OCI-LY7 (cell line): ENCODE measurements at regions not wholly inside any gene's neighbourhood (a gene's known extent, or its start where the extent isn't known, plus 50 kb on each side); places are given as distances from the start of the nearest gene placed in this dataset.
A peak's percentile ranks its signal among the peaks of the same experiment; 100 is the strongest.

ENCODE experiments used
- BruUV-seq: library from RNA; stranded (reverse); fragments of 400-500 nt; replicated peaks from 2 replicates; lab custom pipeline; 2021; lab: Mats Ljungman, UMichigan
- CTCF ChIA-PET: fragments of 300-600 bp; sonication (Branson Sonifier 250); formaldehyde crosslinking; loops from one replicate; lab custom pipeline; 2022; ENCODE audit warnings: antibody characterized with exemption; ENCODE audit not compliant: unreplicated experiment; lab: Charles Lee
- POLR2A ChIA-PET: fragments of 300-600 bp; sonication (Branson Sonifier 250); formaldehyde crosslinking; loops from one replicate; lab custom pipeline; 2022; ENCODE audit warnings: antibody characterized with exemption; lab: Charles Lee
- DNase-seq: peaks from one replicate; pipeline ENCODE4 v3.0.0-alpha.2; 2015; ENCODE audit warnings: low spot score
- H2AFZ ChIP-seq: fragments of 200-600 bp; sonication (generic), shearing (Covaris generic); 2 replicates; pipeline ENCODE4 v1.6.1; 2014; ENCODE audit warnings: mild to moderate bottlenecking, antibody characterized with exemption, low read length, moderate library complexity
- H3K27ac ChIP-seq: fragments of 200-600 bp; sonication (generic); 2 replicates; pipeline ENCODE4 v1.5.1; 2014; ENCODE audit warnings: mixed run types, low read depth, mild to moderate bottlenecking, moderate library complexity, low read length, inconsistent platforms; ENCODE audit not compliant: poor library complexity, severe bottlenecking
- H3K36me3 ChIP-seq: fragments of 200-600 bp; sonication (generic); 2 replicates; pipeline ENCODE4 v1.6.1; 2014; ENCODE audit warnings: mild to moderate bottlenecking, antibody characterized with exemption, low read length, moderate library complexity, mixed read lengths; ENCODE audit not compliant: insufficient read depth
- H3K4me1 ChIP-seq: fragments of 200-600 bp; sonication (generic); 2 replicates; pipeline ENCODE4 v1.5.1; 2014; ENCODE audit warnings: mild to moderate bottlenecking, low read length; ENCODE audit not compliant: insufficient read depth, poor library complexity, severe bottlenecking
- H3K4me2 ChIP-seq: fragments of 200-600 bp; sonication (generic); 2 replicates; pipeline ENCODE4 v1.6.1; 2014; ENCODE audit warnings: mild to moderate bottlenecking, low read length
- H3K4me3 ChIP-seq: fragments of 200-600 bp; sonication (generic); 2 replicates; pipeline ENCODE4 v1.5.1; 2014; ENCODE audit warnings: mild to moderate bottlenecking, low read depth, low read length; ENCODE audit not compliant: poor library complexity, severe bottlenecking
- H3K79me2 ChIP-seq: fragments of 200-600 bp; sonication (generic); 2 replicates; pipeline ENCODE4 v1.6.1; 2016; ENCODE audit warnings: low read depth, mild to moderate bottlenecking, low read length, moderate library complexity, mixed read lengths; ENCODE audit not compliant: insufficient read depth
- H3K9me2 ChIP-seq: fragments of 200-600 bp; sonication (generic); 2 replicates; pipeline ENCODE4 v1.6.1; 2016; ENCODE audit warnings: mild to moderate bottlenecking, low read length, mixed read lengths; ENCODE audit not compliant: insufficient read depth
- H3K9me3 ChIP-seq: fragments of 200-600 bp; sonication (generic); 2 replicates; pipeline ENCODE4 v1.6.1; 2014; ENCODE audit warnings: mild to moderate bottlenecking, mixed run types, low read length, mixed read lengths
- H4K20me1 ChIP-seq: fragments of 200-600 bp; sonication (generic); 2 replicates; pipeline ENCODE4 v1.6.1; 2014; ENCODE audit warnings: mild to moderate bottlenecking, antibody characterized with exemption, low read length, moderate library complexity, mixed read lengths; ENCODE audit not compliant: insufficient read depth
- EZH2phosphoT487 ChIP-seq: fragments of 200-600 bp; sonication (generic); IDR thresholded peaks from 2 replicates; pipeline ENCODE4 v1.6.1; 2018; ENCODE audit warnings: low read depth, borderline replicate concordance, mild to moderate bottlenecking, mixed run types, antibody characterized with exemption, low read length, moderate library complexity, mixed read lengths
- intact Hi-C: fragments of 100-400 bp; cut with micrococcal nuclease; formaldehyde crosslinking; loops from one replicate; pipeline ENCODE4 v1.10.0; 2022; ENCODE audit not compliant: unreplicated experiment
- TF ChIP-seq, protein P1 (sequence below): fragments of 200-600 bp; sonication (generic); conservative IDR thresholded peaks from 2 replicates; pipeline ENCODE4 v1.5.1; 2014; ENCODE audit warnings: mild to moderate bottlenecking, antibody characterized with exemption, low read length, moderate library complexity, mixed read lengths

DNA sequence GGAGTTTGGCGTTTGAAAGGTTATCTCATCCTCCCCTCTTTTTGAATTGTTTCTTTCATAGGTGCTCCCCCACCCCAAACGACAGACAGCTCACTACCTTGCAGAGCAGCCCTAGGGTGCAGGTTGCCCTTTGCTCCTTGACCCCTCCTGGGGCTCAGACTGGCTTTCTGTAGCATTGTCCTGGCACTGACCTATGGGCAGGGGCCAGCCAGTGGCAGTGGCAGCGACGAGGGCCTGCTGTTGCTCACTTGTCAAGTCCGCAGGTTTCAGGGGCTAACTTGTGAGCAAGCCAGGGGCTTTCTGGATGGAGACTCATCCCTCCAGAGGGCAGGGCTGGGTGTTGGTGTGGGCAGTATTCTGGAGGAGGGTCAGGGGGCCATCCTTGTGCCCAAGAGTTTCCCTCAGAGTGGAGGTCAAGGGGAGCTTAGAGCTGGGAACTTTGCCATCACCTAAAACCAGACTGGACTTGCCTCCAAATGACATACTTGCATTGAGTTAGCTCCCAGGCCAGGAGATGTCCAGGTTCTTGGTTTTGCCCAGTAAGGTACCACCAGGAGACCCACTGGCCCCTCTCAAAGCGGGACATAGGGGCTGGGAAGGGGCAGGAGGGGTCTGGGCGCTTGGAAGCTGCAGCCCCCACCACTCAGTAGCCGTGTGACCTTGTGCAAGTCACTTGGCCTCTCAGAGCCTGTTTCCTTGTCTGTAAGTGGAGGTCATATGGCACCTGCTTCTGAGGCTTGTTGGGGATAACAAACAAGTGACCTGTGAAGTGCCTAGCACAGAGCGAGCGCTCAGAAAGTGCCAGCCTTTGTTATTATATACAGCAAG is 53.5 kb upstream of the CDKN2AIPNL start:
- Histone ChIP-seq H3K4me2 (peak overlapping the region; percentile 50), H4K20me1 (no peaks in the 10 kb centered on the region), H3K79me2 (no peaks in the 10 kb centered on the region), H3K27ac (no peak overlapping the region), H3K4me1 (peaks cover 25% of the 10 kb centered on the region), H2AFZ (peak overlapping the region; percentile 50), H3K4me3 (peak overlapping the region; percentile 23), H3K36me3 (no peaks in the 10 kb centered on the region), H3K9me3 (no peaks in the 10 kb centered on the region), H3K9me2 (no peaks in the 10 kb centered on the region)
- DNase-seq, result no peak
- no peak for TF ChIP-seq EZH2phosphoT487
- TF ChIP-seq, protein P1, sequence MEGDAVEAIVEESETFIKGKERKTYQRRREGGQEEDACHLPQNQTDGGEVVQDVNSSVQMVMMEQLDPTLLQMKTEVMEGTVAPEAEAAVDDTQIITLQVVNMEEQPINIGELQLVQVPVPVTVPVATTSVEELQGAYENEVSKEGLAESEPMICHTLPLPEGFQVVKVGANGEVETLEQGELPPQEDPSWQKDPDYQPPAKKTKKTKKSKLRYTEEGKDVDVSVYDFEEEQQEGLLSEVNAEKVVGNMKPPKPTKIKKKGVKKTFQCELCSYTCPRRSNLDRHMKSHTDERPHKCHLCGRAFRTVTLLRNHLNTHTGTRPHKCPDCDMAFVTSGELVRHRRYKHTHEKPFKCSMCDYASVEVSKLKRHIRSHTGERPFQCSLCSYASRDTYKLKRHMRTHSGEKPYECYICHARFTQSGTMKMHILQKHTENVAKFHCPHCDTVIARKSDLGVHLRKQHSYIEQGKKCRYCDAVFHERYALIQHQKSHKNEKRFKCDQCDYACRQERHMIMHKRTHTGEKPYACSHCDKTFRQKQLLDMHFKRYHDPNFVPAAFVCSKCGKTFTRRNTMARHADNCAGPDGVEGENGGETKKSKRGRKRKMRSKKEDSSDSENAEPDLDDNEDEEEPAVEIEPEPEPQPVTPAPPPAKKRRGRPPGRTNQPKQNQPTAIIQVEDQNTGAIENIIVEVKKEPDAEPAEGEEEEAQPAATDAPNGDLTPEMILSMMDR, result no peak
- intact Hi-C loops, result no loop called here
- BruUV-seq, result no TSS peak
- ChIA-PET POLR2A (interaction anchor here (0.5 to 1.1 kb wide), 2 partner anchors 14 to 56 kb away, joined by 3 read pairs; no protein-coding TSS in a partner anchor), CTCF (interaction anchor here (0.7 kb wide), 1 partner anchor 230 kb away, joined by 11 read pairs; no protein-coding TSS in a partner anchor)

DNA sequence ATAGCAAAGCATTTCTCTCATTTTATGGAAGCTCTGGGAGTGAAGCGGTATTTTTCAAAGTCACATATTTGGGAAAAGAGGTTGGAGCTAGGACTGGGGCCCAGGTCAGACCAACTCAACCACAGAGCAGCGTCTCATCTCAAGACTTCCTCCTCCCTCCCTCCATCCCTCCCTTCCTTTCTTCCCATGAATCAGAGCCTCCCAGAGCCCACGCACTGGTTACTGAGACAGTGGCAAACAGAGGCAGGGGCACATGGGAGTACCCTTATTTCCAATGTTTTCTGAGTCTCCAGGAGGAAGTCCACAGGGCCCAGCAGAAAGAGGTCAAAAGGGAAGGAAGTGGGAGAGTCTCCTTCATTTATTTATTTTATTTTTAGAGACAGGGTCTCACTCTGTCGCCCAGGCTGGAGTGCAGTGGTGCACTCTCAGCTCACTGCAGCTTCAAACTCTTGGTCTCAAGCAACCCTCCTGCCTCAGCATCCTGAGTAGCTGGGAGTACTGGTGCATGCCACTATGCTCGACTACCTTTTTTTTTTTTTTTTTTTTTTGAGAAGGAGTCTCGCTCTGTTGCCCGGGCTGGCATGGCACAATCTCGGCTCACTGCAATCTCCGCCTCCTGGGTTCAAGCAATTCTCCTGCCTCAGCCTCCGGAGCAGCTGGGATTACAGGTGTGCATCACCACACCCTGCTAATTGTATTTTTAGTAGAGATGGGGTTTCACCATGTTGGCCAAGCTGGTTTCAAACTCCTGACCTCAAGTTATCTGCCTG is 52.5 kb upstream of the CDKN2AIPNL start:
- Histone ChIP-seq H3K9me3 (no peaks in the 10 kb centered on the region), H3K36me3 (no peaks in the 10 kb centered on the region), H4K20me1 (no peaks in the 10 kb centered on the region), H3K79me2 (no peaks in the 10 kb centered on the region), H3K4me2 (peak overlapping the region; percentile 22; the same call in 1 of the 2 replicates), H3K9me2 (no peaks in the 10 kb centered on the region), H3K27ac (no peak overlapping the region), H3K4me3 (no peak overlapping the region), H2AFZ (no peak overlapping the region), H3K4me1 (peaks cover 25% of the 10 kb centered on the region)
- TF ChIP-seq EZH2phosphoT487, result no peak
- TF ChIP-seq, protein P1, result no peak
- DNase-seq, result peak; percentile 50
- intact Hi-C loops, result no loop called here
- POLR2A ChIA-PET, result interaction anchor here (0.6 kb wide), 1 partner anchor 135 kb away, joined by 3 read pairs; no protein-coding TSS in a partner anchor
- BruUV-seq, result no TSS peak
- CTCF ChIA-PET, result interaction anchor here (0.7 kb wide), 1 partner anchor 229 kb away, joined by 11 read pairs; no protein-coding TSS in a partner anchor
